ENCODE measurements at regions not wholly inside any gene's neighbourhood (a gene's known extent, or its start where the extent isn't known, plus 50 kb on each side); places are given as distances from the start of the nearest gene placed in this dataset.

GRCh38 chr3:118573912-118574311, 460.7 kb downstream of the IGSF11 start:
- no peak overlapping the region for H2AFZ ChIP-seq (ENCODE audit: low read length)
- H3K27me3 ChIP-seq (replicated peaks; ENCODE audit: insufficient read depth, low read length): no peaks in the 10 kb centered on the region
- no peaks in the 10 kb centered on the region for H3K4me1 ChIP-seq (ENCODE audit: low read length)
- no peaks in the 10 kb centered on the region for H3K79me2 ChIP-seq (ENCODE audit: low read length)
- no peak for DNase-seq
- H3K9me3 ChIP-seq (replicated peaks; ENCODE audit: insufficient read depth, low read length): no peaks in the 10 kb centered on the region
- no peaks in the 10 kb centered on the region for H3F3A ChIP-seq (ENCODE audit: insufficient read depth, low read length)
- H3K9ac ChIP-seq (ENCODE audit: low read length): no peak overlapping the region
- H4K20me1 ChIP-seq (ENCODE audit: insufficient read depth, low read length): no peaks in the 10 kb centered on the region
- H3K4me2 ChIP-seq (ENCODE audit: low read depth, low read length): no peak overlapping the region
- no peaks in the 10 kb centered on the region for H3K9me2 ChIP-seq (replicated peaks; ENCODE audit: insufficient read depth, low read length)
- H3K4me3 ChIP-seq (ENCODE audit: low read length): no peak overlapping the region
- TF ChIP-seq EZH2 (optimal IDR thresholded peaks at IDR 0.05; ENCODE audit: low read depth, low read length) (no peak), EZH2phosphoT487 (IDR thresholded peaks at IDR 0.05; ENCODE audit: low read length) (no peak), CTCF (IDR thresholded peaks at IDR 0.05; ENCODE audit: low read length) (no peak)
- no peaks in the 10 kb centered on the region for H3K36me3 ChIP-seq (replicated peaks; ENCODE audit: insufficient read depth, low read length)
- no peak overlapping the region for H3K27ac ChIP-seq (ENCODE audit: low read length)

- Histone ChIP-seq H3K27ac (ENCODE audit: low read length) (no peak overlapping the region), H4K20me1 (ENCODE audit: insufficient read depth, low read length) (no peaks in the 10 kb centered on the region), H3K4me2 (ENCODE audit: low read depth, low read length) (no peak overlapping the region), H2AFZ (ENCODE audit: low read length) (no peak overlapping the region), H3F3A (ENCODE audit: insufficient read depth, low read length) (no peaks in the 10 kb centered on the region), H3K9me3 (replicated peaks; ENCODE audit: insufficient read depth, low read length) (no peaks in the 10 kb centered on the region), H3K4me1 (ENCODE audit: low read length) (no peaks in the 10 kb centered on the region), H3K27me3 (replicated peaks; ENCODE audit: insufficient read depth, low read length) (no peaks in the 10 kb centered on the region), H3K79me2 (ENCODE audit: low read length) (no peaks in the 10 kb centered on the region), H3K36me3 (replicated peaks; ENCODE audit: insufficient read depth, low read length) (no peaks in the 10 kb centered on the region), H3K9me2 (replicated peaks; ENCODE audit: insufficient read depth, low read length) (no peaks in the 10 kb centered on the region), H3K9ac (ENCODE audit: low read length) (no peak overlapping the region), H3K4me3 (ENCODE audit: low read length) (no peak overlapping the region)
- TF ChIP-seq EZH2 (optimal IDR thresholded peaks at IDR 0.05; ENCODE audit: low read depth, low read length) (no peak), CTCF (IDR thresholded peaks at IDR 0.05; ENCODE audit: low read length) (no peak), EZH2phosphoT487 (IDR thresholded peaks at IDR 0.05; ENCODE audit: low read length) (no peak)
- no peak for DNase-seq
Measured at GRCh38 chr3:118577055-118577777, 457.4 kb downstream of the IGSF11 start.

DNA sequence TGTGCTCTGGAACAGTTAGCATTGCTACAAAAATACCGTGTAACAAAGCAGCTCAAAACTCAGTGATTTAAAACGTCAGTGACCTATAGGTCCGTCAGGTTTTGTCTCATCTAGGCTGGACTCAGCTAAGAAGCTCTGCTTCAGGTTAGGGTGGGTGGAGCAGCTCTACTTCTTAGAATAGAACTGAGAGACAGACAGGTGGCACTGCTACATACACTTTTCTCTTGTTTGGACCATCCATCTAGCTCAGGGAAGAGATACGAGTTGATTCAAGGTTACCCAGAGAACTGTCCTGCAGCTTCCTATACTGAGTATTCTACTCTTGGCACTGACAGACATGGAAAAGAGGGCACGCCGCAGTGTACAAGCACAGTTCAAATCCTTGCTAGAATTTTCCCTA, 456.1 kb downstream of the IGSF11 start:
- Histone ChIP-seq H3K9ac (ENCODE audit: low read length) (no peak overlapping the region), H4K20me1 (ENCODE audit: insufficient read depth, low read length) (no peaks in the 10 kb centered on the region), H3K4me2 (ENCODE audit: low read depth, low read length) (no peak overlapping the region), H3K27ac (ENCODE audit: low read length) (no peak overlapping the region), H3K4me1 (ENCODE audit: low read length) (no peaks in the 10 kb centered on the region), H3K79me2 (ENCODE audit: low read length) (no peaks in the 10 kb centered on the region), H3K9me2 (replicated peaks; ENCODE audit: insufficient read depth, low read length) (no peaks in the 10 kb centered on the region), H3F3A (ENCODE audit: insufficient read depth, low read length) (no peaks in the 10 kb centered on the region), H3K27me3 (replicated peaks; ENCODE audit: insufficient read depth, low read length) (no peaks in the 10 kb centered on the region), H3K9me3 (replicated peaks; ENCODE audit: insufficient read depth, low read length) (no peaks in the 10 kb centered on the region), H2AFZ (ENCODE audit: low read length) (no peak overlapping the region), H3K36me3 (replicated peaks; ENCODE audit: insufficient read depth, low read length) (no peaks in the 10 kb centered on the region), H3K4me3 (ENCODE audit: low read length) (no peak overlapping the region)
- DNase-seq: no peak
- TF ChIP-seq CTCF (IDR thresholded peaks at IDR 0.05; ENCODE audit: low read length) (no peak), EZH2phosphoT487 (IDR thresholded peaks at IDR 0.05; ENCODE audit: low read length) (no peak), EZH2 (optimal IDR thresholded peaks at IDR 0.05; ENCODE audit: low read depth, low read length) (no peak)

All from MM.1S (cell line).